DND-41 (cell line): ENCODE measurements at regions not wholly inside any gene's neighbourhood (a gene's known extent, or its start where the extent isn't known, plus 50 kb on each side); places are given as distances from the start of the nearest gene placed in this dataset.
"Not testable (repeated sequence)": the region's sequence is repeated elsewhere in the genome, so short reads cannot be mapped to it uniquely, and the experiment has no call there.

ENCODE experiments used
- ATAC-seq: fragments of 200-7000 bp; cut with Tn5 transposase; 3 replicates; pipeline ENCODE4 v1.9.1; 2021; ENCODE audit warnings: low read depth; ENCODE audit not compliant: insufficient read depth
- DNase-seq: peaks from one replicate; pipeline ENCODE4 v3.0.0-alpha.2; 2020
- H2AFZ ChIP-seq: 2 replicates; pipeline ENCODE4 v1.6.0; 2012; ENCODE audit warnings: low read depth, low read length
- H3K27ac ChIP-seq: 2 replicates; pipeline ENCODE4 v1.5.1; 2012; ENCODE audit warnings: low read length, inconsistent platforms
- H3K27me3 ChIP-seq: fragments of 200-600 bp; sonication (generic); 2 replicates; pipeline ENCODE4 v1.6.0; 2012; ENCODE audit warnings: low read length, mild to moderate bottlenecking, inconsistent platforms; ENCODE audit not compliant: insufficient read depth, poor library complexity
- H3K36me3 ChIP-seq: 2 replicates; pipeline ENCODE4 v1.5.1; 2012; ENCODE audit warnings: low read length, inconsistent platforms; ENCODE audit not compliant: insufficient read depth
- H3K4me1 ChIP-seq: 2 replicates; pipeline ENCODE4 v1.5.1; 2012; ENCODE audit warnings: mild to moderate bottlenecking, low read length; ENCODE audit not compliant: insufficient read depth
- H3K4me2 ChIP-seq: 2 replicates; pipeline ENCODE4 v1.6.0; 2012; ENCODE audit warnings: mild to moderate bottlenecking, moderate library complexity, low read length, inconsistent platforms; ENCODE audit not compliant: insufficient read depth
- H3K4me3 ChIP-seq, 2 experiments: fragments of 200-600 bp in 1 of 2; shearing (Covaris generic) in 1 of 2; 2 replicates each; pipeline ENCODE4 v1.5.1; 2012 to 2016; ENCODE audit warnings: inconsistent platforms in 2 of 2, low read length in 2 of 2, mild to moderate bottlenecking in 2 of 2, low read depth in 1 of 2, moderate library complexity in 1 of 2
- H3K79me2 ChIP-seq: 2 replicates; pipeline ENCODE4 v1.6.0; 2012; ENCODE audit warnings: low read length, inconsistent platforms; ENCODE audit not compliant: insufficient read depth
- H3K9ac ChIP-seq: 2 replicates; pipeline ENCODE4 v1.6.0; 2012; ENCODE audit warnings: low read depth, mild to moderate bottlenecking, inconsistent platforms, low read length, moderate library complexity
- H3K9me3 ChIP-seq: 2 replicates; pipeline ENCODE4 v1.5.1; 2012; ENCODE audit warnings: low read length, moderate library complexity, mild to moderate bottlenecking, inconsistent platforms; ENCODE audit not compliant: insufficient read depth, severe bottlenecking
- H4K20me1 ChIP-seq: 2 replicates; pipeline ENCODE4 v1.6.0; 2012; ENCODE audit warnings: low read length; ENCODE audit not compliant: insufficient read depth
- EZH2 ChIP-seq: IDR thresholded peaks from 3 replicates; pipeline ENCODE4 v1.6.1; 2012; ENCODE audit warnings: borderline replicate concordance, low read depth, mild to moderate bottlenecking, moderate library complexity, low read length, inconsistent platforms; ENCODE audit not compliant: severe bottlenecking
- TF ChIP-seq, protein P1 (sequence below): IDR thresholded peaks from 2 replicates; pipeline ENCODE4 v1.5.1; 2012; ENCODE audit warnings: borderline replicate concordance, low read length, moderate library complexity, mild to moderate bottlenecking; ENCODE audit not compliant: poor library complexity, severe bottlenecking; ENCODE audit errors: extremely low read depth

DNA sequence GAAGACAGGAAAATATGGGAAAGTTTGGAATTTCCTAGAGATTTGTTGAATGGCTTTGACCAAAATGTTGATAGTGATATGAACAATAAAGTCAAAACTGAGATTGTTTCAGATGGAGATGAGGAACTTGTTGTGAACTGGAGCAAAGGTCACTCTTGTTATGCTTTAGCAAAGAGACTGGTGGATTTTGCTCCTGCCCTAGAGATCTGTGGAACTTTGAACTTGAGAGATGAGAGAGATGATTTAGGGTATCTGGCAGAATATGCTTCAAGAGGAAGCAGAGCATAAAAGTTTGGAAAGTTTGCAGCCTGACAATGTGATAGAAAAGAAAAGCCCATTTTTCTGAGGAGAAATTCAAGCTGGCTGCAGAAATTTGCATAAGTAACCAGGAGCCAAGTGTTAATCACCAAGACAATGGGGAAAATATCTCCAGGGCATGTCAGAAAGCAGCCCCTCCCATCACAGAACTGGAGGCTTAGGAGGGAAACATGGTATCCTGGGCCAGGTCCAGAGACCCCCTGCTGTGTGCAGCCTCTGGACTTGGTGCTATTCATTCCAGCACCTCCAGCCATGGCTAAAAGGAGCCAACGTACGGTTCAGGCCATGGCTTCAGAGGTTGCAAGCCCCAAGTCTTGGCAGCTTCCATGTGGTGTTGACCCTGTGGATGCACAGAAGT lies 114.3 kb upstream of the STARD4 start:
- Histone ChIP-seq H3K27ac (no peak overlapping the region), H3K79me2 (no peaks in the 10 kb centered on the region), H2AFZ (no peak overlapping the region), H3K9ac (no peak overlapping the region), H3K4me1 (peaks cover 5% of the 10 kb centered on the region; the same call in 1 of the 2 replicates), H3K36me3 (no peaks in the 10 kb centered on the region), H3K9me3 (peaks cover 6% of the 10 kb centered on the region), H3K4me3 (no peak overlapping the region), H4K20me1 (no peaks in the 10 kb centered on the region), H3K27me3 (no peaks in the 10 kb centered on the region), H3K4me2 (no peak overlapping the region)
- ATAC-seq (no peak), DNase-seq (no peak)
- no peak for TF ChIP-seq EZH2

DNA sequence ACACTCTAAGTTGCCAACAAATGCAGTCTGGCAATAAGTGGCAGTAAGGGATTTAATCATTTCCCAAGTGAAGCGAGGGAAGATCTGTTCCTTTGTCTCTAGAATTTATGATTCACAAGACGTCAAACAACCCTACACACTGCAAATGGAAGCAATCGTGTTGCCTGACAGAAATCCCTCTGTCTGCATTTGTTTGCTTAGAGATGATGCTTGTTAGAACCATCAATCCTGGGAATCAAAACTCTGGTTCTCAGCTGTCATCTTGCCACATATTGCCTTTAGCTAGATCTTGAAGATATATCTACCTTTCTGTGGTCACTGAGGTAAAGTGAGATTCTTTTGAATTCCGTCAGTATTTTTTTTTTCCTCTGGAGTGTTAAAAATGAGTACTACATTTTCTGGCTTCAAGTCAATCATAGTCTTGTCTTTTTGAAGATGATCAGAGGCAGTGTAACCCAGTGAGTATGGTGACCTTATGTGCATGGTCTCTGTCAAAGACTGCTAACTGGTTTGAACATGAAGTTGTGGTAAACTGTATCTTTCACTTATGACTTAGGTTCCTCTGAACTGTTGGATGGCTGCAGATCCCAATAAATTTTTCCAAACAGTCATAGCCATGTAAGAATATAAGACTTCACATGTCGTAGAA lies 106.4 kb upstream of the STARD4 start:
- H3K9me3 ChIP-seq = no peaks in the 10 kb centered on the region
- no peak overlapping the region for H3K9ac ChIP-seq
- no peaks in the 10 kb centered on the region for H3K79me2 ChIP-seq
- H4K20me1 ChIP-seq = no peaks in the 10 kb centered on the region
- TF ChIP-seq EZH2 = no peak
- TF ChIP-seq, protein P1, sequence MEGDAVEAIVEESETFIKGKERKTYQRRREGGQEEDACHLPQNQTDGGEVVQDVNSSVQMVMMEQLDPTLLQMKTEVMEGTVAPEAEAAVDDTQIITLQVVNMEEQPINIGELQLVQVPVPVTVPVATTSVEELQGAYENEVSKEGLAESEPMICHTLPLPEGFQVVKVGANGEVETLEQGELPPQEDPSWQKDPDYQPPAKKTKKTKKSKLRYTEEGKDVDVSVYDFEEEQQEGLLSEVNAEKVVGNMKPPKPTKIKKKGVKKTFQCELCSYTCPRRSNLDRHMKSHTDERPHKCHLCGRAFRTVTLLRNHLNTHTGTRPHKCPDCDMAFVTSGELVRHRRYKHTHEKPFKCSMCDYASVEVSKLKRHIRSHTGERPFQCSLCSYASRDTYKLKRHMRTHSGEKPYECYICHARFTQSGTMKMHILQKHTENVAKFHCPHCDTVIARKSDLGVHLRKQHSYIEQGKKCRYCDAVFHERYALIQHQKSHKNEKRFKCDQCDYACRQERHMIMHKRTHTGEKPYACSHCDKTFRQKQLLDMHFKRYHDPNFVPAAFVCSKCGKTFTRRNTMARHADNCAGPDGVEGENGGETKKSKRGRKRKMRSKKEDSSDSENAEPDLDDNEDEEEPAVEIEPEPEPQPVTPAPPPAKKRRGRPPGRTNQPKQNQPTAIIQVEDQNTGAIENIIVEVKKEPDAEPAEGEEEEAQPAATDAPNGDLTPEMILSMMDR = no peak
- H3K4me3 ChIP-seq = no peak overlapping the region
- no peaks in the 10 kb centered on the region for H3K4me1 ChIP-seq
- H3K4me2 ChIP-seq = no peak overlapping the region
- H3K27ac ChIP-seq = no peak overlapping the region
- no peak overlapping the region for H2AFZ ChIP-seq
- no peak for DNase-seq
- H3K36me3 ChIP-seq = no peaks in the 10 kb centered on the region
- no peaks in the 10 kb centered on the region for H3K27me3 ChIP-seq
- ATAC-seq = peak; percentile 54

DNA sequence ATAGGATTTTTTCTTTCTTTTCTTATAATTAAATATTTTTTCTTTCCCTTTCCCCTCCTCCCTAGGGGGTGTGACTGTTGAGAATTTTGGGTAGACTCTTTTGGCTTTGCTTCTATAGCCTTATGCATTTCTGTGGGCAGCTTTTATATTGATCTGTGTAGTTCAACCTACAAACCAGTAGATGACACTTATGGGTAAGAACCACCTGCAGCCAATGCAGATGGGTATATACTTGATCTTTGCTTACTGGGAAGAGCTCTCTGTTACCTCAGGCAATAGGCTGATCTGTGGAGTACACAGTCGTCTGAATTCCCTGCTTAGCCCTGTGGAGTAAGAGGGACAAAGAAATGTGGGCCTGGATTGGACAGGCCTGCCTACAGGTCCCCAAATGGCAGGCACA lies 102.7 kb upstream of the STARD4 start:
- Histone ChIP-seq H3K9ac (no peak overlapping the region), H4K20me1 (no peaks in the 10 kb centered on the region), H3K4me1 (no peaks in the 10 kb centered on the region), H3K36me3 (no peaks in the 10 kb centered on the region), H3K27me3 (no peaks in the 10 kb centered on the region), H3K27ac (no peak overlapping the region), H2AFZ (no peak overlapping the region), H3K9me3 (no peaks in the 10 kb centered on the region), H3K79me2 (no peaks in the 10 kb centered on the region), H3K4me3 (no peak overlapping the region), H3K4me2 (no peak overlapping the region)
- ATAC-seq = no peak
- DNase-seq = no peak
- TF ChIP-seq, protein P1 = no peak
- TF ChIP-seq EZH2 = no peak

DNA sequence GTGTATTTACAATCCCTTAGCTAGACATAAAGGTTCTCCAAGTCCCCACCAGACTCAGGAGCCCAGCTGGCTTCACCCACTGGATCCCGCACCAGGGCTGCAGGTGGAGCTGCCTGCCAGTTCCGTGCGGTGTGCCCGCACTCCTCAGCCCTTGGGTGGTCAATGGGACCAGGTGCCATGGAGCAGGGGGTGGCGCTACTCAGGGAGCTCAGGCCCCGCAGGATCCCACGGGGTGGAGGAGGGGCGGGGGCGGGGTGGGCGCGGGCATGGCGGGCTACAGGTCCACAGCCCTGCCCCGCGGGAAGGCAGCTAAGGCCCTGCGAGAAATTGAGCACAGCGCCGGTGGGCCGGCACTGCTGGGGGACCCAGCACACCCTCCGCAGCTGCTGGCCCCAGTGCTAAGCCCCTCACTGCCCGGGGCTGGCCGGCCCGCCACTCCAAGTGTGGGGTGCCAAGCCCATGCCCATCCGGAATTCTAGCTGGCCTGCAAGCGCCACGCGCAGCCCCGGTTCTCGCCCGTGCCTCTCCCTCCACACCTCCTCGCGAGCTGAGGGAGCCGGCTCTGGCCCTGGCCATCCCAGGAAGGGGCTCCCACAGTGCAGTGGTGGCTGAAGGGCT lies 99.8 kb upstream of the STARD4 start:
- not testable (repeated sequence) for DNase-seq, H3K4me2 ChIP-seq, H3K79me2 ChIP-seq, H3K9me3 ChIP-seq, H3K36me3 ChIP-seq, H3K9ac ChIP-seq, H3K27ac ChIP-seq, H3K4me1 ChIP-seq, H4K20me1 ChIP-seq, ATAC-seq, H2AFZ ChIP-seq, H3K4me3 ChIP-seq, H3K27me3 ChIP-seq
